ENCODE measurements at regions not wholly inside any gene's neighbourhood (a gene's known extent, or its start where the extent isn't known, plus 50 kb on each side); places are given as distances from the start of the nearest gene placed in this dataset.

DNA sequence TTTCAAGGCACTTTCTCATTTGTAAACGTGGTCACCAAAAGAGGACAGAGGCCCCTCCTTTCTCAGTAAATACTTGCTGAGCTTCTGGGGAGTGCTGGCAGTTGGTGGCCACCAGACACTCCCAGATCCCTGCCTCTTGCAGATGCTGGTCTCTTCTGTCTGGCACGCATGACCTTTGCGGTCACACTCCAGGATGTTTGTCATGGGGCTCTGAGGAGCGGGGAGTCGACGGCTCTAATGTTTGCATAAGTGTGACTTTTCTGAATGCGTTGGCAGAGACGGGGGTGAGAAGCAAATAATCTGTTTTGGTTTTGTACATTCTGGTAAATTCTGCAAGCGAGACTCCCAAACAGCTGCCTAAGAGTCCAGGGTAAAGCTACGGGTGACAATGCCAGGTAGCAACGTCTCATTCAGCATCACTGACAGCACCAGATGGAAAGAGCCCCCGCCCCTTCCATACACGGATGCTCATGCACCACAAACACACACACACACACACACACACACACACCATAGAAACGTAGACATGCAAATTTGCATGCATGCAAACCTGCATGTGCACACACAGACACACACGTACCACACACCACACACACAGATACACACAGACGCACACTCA, 101.1 kb downstream of the YTHDF1 start:
- no peak for DNase-seq

DNA sequence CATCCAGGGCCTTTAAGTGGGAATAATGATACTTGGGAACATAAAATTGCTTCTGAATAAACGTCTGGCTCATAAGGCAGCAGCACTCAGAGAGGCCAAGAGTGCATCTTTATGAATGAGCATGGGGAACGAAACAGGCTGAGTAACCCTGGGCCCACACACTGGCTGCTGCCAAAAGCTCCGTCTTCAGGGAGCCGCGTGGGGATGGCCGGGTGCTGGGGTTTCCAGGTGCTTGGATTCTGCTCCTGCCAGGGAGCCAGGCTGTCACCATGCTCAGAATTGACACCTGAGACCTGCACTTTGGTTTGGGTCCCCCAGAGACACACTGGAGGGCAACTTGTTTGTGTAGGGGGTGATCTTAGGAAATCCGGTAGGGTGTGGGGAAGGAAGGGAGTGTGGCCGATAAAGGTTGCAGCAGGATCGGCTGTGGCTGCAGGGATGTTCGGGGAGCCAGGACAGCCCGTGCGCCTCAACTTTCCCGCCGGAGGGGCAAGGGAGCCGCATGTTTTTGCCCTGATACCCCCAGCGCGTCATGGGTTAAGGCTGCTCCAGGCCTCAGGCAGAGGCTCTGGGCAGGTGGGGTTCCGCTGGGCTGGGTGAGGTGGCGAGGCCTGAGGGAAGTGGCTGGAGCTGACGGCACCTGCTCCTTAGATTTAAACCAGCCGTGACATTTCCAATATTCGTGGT, 101.8 kb downstream of the YTHDF1 start:
- no peak for DNase-seq

DNA sequence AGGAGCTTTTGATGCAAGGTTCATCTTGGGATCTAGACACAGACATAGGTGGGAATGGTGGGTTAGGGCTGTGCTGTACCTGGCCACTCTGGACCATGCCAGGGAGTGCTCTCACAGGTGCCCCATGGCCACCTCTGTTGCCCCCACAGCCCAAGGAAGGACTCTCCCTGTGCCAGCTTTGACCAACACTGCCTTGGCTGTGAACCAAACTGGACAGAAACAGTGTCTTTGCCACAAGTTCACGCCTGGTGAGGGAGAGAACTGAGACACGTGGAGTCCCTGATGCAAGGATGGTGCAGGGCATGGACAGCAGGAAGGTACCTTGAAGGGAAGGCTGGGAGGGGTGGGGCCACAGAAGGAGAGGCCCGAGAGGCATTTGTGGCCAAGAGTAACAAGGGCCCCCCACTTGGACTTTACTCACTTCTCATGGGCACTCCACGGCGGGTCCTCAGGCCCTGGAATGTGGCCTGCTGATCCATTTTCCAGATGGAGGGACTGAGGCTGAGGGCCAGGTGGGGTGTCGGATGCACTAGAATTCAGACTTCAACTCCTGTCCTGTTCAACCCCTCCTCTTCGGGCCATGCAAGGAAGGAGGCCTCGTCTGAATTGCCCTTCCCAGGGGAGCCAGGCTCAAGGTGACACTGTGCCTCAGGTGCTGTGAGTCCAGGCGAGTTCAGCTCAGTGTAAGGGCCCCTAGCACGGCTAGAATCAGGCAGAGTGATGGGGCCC, 103.3 kb downstream of the YTHDF1 start:
- DNase-seq, result no peak

DNA sequence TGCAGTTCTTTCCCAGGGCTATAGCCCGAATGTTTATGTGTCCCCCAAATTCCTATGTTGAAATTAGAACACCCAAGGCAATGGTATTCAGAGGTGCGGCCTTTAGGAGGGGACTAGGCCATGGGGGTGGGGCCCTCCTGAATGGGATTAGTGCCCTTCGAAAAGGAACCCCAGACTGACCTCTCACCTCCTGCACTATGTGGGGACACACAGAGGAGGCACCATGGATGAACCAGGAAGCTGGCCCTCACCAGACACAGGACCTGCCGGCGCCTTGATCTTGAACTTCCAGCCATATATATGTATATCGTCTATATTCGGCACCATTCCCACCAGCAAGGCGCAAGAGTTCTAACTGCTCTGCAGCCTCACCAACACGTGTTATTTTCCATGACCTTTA, 101.5 kb upstream of the BHLHE23 start:
- no peak for DNase-seq

DNA sequence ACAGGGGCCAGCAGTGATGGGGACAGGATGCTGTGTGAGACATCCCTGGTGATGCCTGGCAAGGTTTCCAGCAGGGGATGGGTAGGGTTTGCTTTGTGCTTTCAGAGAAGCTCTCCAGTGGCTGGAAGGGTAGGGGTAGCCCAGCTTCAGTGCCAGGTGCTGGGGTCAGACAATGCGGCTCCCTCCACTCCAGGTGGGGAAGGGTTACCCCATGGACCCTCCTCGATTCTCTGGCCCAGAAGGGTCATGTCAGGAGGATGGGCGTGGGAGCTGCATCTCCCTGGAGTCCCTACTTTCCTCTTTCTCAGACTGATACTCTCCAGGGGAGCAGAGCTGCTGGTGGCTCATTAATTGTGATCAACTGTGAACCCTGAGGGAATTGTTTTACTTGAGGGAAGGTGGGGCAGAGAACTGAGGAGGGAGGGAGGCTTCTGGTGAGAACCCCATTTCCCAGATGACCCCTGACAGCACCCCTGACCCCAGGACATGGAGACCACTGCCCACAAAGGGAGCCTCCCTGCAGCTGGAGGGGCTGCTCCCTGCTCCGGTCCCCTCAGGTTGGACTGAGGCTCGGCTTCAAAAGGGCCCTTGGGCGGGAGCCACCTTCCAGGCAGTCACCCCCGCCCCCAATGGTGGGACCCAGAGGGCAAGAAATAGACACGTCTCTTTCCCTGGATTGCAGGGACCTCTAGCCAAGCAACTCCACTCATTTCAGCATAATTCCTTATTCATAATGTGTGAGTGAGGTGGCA, 100.9 kb upstream of the BHLHE23 start:
- DNase-seq, result no peak

DNA sequence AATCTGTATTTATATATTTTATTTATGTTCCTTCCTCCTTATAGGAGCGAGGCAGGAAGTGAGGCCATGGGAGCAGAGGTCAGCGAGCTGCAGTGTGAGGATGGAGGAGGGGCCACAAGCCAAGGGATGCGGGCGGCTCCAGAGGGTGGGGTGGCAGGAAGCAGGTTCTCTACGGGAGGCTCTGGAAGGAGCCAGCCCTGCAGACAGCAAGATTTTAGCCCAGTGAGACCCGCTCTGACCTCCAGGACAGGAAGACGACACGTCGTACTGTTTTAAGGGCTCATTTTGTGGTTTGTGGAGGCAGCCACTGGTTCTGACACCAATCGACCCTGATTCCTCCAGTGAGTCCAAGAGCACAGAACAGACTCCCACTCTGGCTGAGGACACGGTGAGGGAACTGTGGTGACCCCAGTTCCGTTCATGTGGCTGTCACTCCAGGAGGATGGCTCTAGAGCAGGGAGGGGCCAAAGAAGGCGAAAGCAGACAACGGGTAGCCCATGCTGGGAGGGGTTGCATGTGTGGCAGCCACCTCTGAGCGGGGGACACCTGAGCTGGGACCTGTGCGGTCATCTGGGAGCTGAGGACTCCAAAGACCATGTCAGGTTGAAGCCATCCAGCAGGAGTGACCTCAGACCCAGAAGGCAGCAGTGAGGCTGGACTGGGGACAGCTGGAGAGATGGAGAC, 100.1 kb upstream of the BHLHE23 start:
- no peak for DNase-seq

DNA sequence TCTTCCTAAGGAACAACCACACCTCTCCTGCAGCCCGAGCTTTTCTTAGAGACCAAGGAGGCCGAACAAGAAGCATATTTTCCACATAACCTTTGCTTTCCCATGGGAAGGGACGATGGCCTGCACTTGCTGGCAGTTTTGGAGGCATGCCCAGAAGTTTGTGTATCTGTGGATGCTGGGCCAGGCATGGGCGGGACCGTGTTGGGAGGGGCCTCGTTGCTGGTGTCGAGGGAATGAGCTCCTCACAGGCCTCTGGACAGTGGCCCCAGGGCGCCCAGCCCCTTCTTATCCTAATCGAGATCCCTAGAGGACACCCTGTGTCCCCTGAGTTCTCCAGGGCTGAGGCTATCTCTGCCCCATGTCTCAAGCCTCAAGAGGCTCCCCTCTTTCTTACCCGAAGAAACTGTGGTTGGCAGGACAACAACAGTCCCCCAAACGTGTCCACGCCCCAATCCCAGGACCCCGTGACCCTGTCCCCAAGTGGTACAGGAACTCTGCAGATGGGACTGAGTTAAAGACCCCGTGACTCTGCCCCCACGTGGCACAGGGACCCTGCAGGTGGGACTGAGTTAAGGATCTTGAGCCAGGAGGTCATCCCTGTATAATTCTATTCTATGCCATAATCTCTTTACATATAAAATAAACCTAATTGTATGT, 99.5 kb upstream of the BHLHE23 start:
- DNase-seq, result no peak

DNA sequence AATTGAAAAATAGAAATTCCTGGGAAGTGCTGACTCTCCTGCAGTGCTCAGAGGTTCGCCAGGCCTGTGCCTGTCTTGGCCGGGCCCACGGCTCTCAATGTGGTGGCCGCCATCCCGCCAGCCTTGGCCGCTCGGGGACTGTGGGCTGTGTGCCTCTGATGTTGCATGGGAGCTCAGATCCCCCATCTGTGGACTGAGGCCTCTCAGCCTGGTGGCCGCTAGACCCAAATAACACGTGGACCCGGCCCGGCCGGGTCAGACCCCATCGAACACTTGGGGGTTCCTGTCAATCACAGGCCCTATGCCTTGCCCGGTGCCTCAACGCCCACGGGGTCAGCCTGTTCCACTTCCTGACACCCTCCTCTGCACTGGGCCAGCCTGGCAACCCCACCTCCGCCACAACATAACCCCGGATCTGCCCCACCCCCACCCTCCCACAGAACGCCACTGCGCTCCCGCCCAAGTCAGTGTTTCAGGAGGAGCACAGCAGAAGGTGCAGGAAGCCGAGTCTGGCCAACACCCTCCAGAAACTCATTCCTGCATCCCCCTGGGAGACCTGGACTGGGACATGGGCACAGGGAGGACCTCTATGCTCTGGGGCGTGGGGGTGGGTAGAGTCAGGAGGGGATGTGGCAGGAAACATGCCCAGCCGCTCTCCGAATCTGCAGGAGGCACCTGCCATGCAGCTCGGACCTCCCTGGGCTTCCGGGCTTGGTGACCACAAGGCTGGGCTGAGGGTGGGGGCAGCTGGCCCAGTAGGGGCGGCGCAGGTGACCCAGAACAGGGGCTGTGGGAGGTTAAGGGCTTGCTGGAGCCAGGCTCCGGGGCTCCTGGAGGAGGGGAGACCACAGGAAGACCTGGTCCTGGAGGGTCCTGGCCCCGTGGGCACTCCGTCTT, 98.7 kb upstream of the BHLHE23 start:
- DNase-seq, result no peak

DNA sequence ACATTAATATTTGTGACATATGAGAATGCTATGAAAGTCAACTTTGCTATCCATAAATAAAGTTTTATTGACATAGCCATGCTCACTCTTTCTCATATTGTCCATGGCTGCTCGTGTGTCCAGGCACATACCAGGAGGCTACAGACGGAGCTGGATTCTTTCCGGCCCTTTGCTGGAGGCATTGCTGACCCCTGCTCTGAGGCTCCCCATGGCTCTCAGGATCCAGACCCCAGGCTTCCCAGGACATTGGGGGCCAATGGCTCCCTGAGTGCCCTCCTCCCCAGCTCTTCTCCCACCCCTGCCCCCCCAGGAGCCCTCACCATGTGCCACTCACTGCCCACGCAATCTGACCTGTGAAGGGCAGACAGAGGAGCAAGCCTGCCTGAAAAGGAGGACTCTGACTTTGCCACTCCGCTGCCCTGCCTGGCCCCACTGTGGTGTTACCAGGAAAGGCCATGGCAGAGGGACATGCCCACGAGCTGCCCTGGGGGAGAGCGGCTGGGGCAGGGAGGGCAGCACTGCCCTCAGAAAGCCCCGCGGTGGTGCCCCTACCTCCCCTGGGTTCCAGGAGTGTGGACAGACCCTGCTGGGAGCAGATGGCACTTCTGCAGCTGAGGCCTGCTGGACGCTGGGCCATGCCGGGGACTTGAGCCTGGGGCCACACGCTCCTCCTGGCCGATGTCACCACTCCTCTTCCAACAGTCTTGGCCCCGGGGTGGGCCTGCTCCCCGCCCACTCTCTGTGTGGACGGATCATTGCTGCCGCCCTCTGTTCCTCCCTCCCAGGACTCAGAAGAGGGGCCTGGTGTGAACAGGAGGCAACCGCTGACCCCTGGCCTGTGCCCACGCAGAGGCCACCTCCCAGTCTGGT, 97.8 kb upstream of the BHLHE23 start:
- no peak for DNase-seq

DNA sequence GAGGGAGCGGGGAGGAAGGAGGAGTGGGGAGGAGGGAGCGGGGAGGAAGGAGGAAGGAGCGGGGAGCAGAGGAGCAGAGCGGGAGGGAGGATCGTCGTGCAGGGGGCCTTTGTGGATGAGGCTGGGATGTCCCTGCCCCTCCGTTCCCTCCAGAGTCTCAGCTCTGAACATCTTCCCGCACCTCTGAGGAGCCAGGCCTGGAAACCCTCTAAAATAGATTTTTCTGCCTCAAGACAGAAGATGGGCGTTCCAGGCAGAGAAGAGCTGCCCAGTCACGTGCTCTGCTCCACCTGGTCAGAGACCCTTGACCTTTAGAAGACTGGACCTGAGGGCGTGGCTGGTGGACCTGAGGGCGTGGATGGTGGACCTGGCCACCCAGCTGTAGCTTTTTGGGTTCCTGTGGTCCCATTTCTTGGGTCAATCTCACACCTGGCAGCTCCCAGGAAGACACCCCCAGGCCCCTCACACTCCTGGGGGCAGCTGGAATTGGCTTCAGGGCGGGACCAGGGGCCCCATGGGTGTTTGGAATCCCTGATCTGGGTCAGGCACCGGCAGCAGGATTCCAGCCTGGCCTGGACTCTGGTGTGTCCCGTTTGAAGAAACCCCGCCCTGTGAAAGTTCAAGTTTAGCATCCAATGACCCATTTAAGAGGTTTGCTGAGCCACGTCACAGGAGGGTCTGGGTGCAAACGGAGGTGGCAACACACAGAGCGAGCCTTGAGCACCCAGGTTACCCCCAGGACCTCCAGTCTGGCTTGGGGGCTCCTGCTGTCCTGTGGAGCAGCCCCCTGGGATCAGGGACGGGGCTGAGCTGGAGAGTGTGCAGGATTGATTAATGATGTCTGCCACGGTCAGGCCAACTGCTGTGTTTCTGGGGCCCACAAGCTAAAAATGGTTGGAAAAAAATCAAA, 96.9 kb upstream of the BHLHE23 start:
- DNase-seq, result no peak

DNA sequence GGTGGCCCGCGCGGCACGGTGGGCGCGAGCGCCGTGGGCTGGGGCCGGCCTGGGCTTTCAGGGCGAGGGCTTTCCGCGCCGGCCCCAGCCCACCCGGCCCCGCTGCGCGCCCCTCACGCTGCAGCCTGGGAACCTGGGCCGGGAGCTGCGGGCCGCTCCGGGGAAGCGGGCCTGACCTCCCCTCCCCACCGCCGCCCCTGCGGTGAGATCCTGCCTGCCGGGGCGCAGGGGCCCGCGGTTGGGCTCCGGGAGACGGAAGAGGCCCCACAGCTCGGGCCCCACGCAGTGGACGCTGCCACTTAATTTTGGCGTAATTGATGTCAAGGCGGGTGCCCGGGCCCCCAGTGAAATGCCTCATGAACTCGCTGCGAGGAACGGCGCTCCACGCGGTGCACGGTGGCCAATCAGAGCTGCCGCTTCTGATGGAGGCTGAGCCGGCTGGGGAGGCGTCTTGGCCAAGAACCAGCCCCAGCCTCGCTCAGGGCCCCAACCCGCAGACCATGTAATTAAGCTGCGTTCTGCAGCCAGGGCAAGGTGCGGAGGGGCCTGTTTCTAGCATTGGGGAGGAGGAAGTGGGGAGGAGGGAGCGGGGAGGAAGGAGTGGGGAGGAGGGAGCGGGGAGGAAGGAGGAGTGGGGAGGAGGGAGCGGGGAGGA, 96.1 kb upstream of the BHLHE23 start:
- DNase-seq, result peak; percentile 58

DNA sequence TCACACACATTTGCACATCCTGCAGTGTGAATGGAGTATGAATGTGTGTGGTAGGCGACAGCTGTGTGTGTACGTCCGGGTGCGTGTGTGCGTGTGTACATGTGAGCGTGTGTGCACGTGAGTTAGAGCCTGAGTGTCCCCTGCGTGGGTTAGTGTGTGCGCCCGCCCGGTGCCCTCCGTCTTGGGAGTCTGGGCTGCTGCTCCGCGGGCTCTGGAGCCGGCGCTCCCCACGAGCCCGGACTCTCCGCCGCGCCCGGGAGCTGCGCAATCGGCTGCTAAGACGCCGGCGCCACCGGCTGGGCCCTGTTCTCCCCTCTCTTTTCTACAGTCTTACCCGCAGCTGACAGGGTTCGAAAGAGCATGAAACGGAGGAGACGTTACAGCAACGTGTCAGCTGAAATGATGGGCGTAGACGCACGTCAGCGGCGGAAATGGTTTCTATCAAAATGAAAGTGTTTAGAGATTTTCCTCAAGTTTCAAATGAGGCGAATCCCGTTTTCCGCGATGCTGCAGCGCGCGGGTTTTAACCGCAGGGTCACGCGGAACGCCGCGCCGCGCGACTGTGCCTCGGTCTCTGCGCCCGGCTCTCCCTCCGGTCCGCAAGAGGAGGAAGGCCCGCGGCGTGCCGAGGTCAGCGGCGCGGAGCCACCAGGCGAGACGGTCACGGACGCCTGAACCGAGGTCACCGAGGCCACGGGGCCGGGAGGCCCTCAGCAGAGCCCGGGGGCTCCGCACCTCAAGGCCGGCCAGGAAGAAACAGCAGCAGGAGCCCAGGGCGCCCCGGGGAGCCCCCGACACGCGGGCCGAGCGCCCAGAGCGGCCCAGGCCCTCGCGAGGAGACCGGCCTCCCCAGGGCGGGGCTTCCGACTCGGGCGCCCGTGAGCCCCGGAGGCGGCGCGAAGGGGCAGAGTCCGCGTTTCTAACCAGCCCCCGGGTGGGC, 95.3 kb upstream of the BHLHE23 start:
- peak; percentile 77 for DNase-seq

DNA sequence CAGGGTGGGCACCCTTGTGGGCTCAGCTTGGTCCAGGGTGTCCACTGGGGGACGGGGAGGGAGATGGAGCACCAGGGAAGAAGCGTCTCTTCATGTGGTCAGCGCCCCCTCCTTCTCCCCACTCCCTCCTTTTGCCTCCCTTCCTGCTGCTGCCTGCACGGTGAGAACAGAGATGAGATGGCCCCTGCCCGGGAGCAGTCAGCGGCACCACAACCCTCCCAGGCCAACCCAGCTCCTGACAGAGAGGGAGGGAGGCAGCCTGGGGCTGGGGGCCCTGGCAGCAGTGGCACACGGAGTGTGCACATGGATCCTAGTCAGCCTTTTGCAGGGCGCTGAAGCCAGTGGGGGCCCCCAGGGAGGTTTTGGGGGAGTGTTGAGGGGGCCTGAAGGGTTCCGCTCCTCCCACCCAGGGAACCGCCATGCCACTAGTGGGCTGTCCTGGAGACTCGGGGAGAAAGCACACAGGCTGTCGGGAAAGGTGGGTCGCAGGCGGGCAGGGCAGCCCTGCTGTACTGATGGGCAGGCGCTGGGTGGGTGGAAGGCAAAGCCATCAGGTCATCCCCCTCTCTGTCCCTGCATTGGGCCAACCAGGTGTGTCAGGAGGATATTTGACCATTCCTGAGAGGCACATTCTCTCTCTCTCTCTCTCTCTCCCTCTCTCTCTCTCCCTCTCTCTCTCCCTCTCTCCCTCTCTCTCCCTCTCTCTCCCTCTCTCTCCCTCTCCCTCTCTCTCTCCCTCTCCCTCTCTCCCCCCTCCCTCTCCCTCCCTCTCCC, 94.3 kb upstream of the BHLHE23 start:
- no peak for DNase-seq

DNA sequence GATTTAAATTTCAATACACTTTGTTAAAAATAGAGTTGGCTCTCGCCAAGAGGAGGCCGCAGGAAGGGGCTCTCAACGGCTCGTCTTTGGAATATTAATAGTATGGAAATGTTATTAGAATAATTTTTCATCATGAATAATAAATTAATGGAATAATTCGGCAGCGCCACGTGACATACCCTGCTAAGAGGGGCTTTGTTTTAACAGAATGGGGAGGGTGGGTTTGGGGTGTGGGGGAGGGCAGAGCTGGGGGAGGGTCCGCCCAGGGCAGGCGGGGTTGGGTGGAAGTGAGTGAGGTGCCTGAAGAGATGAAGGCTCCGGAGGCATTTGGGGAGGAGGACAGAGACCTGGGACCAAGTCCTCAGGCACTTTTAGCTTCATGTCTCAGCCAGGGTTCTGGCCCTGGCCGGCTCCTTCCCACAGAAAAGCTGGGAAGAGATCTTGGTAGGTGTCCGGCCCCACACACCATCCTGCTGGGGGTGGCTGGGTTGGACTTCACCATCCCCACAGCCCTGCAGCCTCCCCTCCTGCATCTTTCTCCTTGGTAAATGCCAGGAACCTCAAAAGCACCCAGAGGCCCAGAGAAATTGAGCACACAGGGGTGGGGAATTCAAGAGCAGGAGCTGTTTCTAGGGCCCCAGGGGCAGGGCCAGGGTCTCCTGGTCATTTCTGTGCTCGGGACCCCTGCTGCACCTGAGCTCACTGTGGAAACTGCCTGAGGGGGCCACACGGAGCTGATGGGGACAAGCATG, 93.6 kb upstream of the BHLHE23 start:
- no peak for DNase-seq

DNA sequence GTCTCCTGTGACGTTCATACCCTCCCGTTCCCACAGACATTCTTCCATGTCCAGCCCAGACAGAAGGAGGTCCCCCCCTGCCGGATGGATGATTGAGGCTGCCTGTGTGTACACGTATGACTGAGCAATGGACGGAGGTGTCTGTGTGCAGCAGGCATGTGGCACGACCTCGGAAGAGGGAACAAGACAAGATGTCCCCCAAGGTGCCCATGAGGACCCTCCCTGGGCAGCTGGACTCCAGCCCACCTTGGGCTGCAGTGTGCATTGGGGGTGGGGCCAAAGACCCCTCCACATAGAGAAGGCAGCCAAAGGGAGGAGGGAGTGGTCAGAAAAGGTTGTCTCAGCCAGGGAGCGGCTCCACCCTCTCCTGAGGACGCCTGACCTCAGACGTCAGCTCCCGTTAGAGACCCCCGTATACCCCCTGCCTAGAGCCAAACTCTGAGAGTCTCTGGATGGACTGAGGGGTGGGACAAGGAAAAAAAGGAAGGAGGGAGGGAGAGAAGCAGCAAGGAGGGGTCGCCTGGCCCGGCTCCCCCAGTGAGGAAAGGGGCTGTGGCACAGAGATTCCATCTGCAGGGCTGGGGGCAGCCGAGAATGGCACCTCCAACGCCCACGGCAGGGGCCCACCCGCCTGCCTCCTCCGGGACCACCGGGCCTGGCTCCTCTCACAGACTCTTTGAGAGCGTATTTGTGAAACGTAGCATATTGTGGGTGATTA, 92.9 kb upstream of the BHLHE23 start:
- no peak for DNase-seq

All from activated CD4-positive, alpha-beta T cell treated with anti-CD3 and anti-CD28 coated beads, Interleukin-10, Interleukin-2, amounts not matched to agents 100 ng/mL and 50 ng/mL, durations not matched to agents 16 hours and 8 hours (primary cell).